Suppressor macrophage treated with lipopolysaccharide for 1 hour (primary cell): ENCODE measurements at regions not wholly inside any gene's neighbourhood (a gene's known extent, or its start where the extent isn't known, plus 50 kb on each side); places are given as distances from the start of the nearest gene placed in this dataset.

Experiments used
- DNase-seq, 3 donors: peaks; one replicate each; pipeline ENCODE4 v3.0.0-alpha.2; 2020 to 2022

GRCh38 chr4:18815081-18815778, 793.7 kb upstream of the LCORL start:
- DNase-seq = no peak

DNA sequence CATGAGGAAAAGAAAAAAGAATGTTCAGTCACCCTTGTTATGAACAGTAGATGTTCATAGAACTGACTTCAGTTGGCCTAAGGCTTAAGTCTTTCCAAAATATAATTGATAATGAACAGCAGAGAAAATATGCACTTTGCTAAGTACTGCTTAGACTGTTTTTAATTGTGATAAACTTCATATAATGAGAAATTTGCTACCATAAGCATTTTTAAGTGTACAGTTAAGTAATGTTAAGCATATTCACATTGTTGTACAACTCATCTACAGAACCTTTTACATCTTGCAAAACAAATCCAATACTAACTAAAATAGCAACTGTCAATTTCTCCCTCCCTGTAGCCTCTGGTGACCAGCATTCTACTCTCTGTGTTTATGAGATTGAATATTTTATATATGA, 792.2 kb upstream of the LCORL start:
- no peak for DNase-seq

DNA sequence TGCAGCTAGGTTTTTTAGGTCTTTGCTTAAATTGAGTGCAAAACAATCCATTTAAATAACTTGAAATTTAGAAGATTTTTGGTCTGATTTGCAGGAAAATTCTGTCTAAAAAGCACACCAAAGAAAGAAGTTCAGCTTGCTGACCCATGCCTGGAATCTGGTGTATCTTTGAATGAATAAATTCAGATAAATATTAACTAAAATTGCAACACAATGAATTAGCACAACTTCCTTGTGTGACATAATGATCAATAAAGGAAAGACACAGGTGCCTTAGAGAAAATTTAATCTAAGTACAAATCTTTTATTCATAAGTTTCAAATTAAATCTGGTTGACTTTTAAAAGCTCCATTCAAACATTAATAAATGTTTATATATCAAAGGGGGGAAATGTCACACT, 791.5 kb upstream of the LCORL start:
- no peak for DNase-seq

DNA sequence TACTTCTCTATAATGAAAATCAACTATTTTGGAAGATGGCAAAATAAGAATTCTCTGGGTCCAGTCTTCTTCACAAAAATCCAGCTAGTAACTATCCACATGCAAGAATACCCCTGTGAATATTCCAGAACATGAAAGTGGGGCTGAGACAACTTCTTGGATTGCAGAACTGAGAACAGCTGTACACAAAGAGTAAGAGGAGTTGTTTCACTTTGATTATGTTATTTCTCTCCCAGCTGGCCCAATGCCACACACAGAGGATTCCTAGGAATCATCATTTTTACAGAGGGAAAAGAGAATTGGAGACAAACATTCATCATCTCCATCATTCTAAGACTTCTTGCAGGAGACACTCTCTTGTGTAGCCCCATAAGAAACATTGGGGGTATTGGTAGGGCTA, 782.2 kb upstream of the LCORL start:
- DNase-seq = no peak

DNA sequence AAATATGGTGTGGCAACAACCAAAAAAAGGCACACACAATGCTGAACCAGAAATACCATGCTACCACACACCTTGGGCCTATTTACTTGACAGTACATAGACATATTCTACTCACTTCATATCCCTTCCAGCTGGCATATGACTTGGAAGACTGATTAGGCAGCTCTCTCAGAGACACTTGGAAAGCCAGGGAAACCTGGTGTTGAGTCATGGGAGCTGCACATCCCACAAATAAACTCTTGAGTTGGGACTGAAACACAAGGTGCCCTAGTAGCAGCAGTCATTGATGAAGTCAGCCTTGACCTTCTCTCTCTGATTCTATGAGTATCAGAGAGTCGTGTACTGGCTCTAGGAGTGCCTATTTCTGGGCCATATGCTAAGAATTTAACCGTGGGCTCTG, 776.6 kb upstream of the LCORL start:
- DNase-seq = no peak

DNA sequence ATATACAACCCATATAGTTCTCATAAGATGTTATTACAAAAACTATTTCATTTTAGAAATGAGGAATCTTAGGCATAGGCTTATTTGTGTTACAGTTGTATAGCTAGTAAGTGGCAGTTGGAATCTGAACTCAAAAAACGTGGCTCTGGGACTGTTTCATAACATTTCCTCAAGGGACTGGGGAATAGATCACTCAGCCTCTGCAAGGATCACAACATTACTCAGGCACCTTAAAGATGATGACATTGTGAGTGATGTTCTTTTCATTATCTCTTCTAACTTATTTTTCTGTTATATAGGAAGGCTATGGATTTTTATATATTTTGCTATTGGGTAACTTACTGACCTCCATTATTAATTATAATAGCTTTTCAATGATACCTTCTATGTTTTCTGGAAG, 774.2 kb upstream of the LCORL start:
- DNase-seq = no peak

- no peak for DNase-seq
Observed at GRCh38 chr4:18777190-18777930, 755.8 kb upstream of the LCORL start.

GRCh38 chr4:18767921-18768320, 746.4 kb upstream of the LCORL start:
- no peak for DNase-seq

- DNase-seq = no peak
Observed at GRCh38 chr4:18756671-18757070, 735.1 kb upstream of the LCORL start.

DNA sequence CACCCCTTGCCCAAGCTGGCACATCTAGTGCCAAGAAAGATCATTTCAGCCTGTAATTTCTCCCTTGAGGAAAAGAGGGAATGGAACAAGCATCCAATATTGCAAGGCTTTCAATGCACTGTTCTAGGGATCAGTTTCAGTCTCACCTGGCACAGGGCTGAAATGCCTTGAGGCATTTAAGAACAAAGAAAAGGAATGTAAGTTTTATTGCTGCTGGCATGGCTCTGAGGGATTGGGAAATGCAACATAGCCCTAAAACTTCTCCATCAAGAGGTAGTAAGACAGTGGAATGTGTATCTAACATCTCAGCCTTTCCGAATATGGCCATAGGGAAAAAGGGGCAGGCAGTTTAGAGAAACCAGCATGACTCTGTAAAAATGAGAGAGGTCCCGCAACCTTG, 732.6 kb upstream of the LCORL start:
- DNase-seq = no peak

DNA sequence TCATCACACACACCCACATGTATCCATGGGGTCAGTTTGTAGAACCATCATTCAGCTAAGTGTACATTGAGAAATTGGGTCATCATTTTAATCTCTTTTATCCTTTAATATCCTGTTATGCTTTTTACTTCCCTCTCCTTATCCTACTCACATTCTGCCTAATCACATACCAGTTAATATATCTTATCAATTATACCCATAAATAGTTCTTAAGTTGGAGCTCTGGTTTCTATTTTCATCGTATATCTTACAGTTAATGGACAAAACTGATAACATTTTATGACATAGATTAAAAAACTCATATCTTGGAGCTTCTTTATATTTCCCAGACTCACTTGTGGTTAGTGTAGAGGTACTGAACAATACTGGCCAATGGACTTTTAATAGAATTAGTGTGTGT, 729.5 kb upstream of the LCORL start:
- DNase-seq = no peak

DNA sequence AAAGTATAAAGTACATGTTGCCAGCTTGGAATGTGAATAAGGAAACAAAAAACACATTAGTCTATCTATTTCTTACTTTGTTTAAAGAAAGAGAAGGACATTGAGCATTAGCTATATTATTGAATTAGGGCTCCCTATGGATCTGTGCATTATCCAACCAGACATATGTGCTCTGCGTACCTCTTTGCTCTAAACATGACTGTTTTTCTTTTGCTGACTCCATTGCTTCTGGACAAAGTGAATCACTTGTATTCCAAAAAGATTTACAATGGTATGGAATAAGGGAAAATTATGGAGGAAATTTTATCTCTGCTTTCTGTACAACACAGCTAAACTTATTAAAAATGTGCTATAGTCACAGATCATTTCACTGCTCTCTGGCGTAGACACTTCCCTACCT, 727.8 kb upstream of the LCORL start:
- no peak for DNase-seq

DNA sequence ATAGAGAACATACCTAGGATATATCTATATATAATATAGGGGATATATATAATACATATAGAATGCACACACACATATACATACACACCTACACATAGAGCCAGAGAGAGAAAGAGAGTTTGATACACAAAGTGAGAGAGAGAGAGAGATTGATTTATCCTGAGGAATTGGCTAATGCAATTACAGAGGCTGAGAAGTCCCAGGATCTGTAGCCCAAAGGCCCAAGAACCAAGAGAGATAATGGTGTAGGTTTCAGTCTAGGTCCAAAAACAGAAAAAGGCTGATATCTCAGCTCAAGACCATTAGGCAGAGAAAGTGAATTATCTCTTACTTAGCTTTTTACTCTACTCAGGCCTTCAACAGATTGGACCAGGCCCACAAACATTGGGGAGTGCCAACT, 715.0 kb upstream of the LCORL start:
- no peak for DNase-seq

DNA sequence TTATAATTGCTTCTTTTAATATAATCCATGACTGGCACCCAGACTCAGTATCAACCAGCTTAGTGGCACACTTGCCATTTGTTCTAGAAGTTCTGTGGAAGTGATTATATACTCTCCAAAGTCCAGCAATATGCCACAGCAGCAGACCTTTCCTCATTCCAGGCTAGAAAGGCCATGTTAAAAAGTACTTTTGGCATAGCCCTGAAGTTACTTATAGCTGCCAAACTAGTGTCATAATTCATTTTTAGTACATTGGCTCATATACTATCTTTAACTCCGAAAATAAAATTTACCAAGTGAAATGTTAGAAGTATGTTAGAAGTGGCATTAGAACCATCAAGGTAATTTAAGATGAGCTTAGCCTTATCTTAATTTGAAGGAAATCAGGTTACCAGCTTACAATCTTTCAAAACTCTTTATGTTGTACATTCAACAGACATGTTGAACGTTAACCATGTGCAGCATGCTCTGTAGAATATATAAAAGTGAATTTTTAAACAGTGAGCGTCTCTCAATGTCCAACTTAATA, 714.2 kb upstream of the LCORL start:
- no peak for DNase-seq

GRCh38 chr4:18734405-18734804, 712.9 kb upstream of the LCORL start:
- DNase-seq = no peak

DNA sequence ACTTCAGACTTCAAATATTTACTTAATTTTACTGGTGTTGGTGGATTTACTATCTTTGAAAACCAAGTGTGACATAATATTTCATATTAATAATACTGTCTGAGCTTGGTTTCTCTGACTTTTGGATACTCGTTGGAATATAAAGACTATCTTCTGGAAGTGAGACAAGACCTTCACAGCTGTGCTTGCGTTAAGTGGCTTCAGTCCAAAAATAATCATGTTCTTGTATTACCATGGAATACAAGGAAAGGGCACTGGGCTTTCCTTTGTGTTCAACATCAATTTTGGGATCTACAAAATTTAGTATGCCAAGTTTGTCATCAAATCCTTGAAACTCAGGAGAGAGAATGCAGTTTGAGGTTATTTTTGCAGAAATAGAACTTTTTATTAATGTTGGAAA, 712.4 kb upstream of the LCORL start:
- no peak for DNase-seq

GRCh38 chr4:18722748-18723191, 701.2 kb upstream of the LCORL start:
- no peak for DNase-seq

DNA sequence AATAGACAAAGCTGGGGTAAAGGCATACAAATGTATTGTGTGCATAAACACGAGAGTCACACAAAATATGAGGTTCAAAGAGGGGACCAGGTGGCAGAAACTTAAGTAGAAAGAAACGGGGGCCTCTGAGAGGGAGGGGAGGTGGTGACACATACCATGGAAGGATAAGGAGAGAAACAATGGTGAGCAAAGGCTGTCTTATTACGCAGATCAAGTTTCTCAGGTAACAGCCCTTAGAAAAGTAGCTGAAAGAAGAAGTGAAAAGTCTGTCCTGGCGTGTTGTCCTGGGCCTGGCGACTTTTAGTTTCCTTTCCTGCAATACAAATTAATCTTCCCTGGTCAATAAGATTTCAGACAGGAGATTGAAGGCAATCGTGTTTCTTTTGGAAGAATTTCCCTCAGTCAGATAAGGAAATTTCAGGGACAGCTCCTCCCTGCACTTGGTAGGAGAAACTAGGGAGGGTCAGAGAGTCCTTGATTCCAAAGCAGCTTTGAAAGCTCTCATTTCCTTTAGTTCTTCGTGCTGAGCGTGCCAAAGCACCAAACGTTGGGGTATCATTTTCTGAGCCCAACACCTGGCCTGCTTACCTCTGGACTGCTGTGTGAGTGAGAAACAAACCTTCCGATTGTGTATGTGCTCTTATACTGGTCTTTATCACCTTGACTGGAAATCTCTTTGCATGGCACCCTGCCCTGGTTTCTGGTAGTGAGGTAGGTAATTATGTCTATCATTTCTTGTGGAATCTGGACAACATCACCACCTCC, 676.7 kb upstream of the LCORL start:
- DNase-seq = no peak

DNA sequence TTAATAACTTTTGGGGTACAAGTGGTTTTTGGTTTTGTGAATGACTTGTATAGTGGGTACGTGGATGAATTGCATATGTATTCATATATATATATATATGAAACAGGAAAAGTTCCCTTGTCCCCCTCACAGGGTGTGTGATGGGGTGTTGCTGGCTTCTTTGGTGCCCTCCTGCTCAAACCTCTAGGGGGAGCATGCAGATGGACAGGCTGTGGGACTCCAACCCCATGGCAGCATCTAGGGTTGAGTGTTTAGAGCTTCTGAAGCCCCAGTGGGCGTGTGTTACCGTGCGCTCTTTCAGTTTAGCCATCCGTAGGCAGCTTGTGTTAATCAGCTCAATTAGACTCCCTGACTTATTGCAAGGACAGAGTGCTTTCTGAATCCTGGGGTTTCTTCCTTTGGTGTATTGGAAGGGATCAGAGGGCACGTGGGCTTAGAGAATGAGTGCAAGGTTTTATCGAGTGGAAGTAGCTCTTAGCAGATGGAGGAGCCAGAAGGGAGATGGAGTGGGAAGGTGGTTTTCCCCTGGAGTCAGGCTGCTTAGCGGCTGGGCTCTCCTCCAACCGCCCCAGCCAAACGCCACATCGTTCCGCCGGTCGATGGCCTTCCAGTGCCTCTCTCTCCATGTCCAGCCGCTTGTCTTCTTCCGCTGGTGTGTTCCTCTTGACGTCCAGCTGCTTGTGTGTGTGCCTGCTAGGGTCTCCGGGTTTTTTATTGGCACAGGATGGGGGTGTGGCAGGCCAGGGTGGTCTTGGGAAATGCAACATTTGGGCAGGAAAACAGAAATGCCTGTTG, 674.4 kb upstream of the LCORL start:
- DNase-seq = no peak

- DNase-seq = no peak
Observed at GRCh38 chr4:18691431-18692200, 670.1 kb upstream of the LCORL start.

GRCh38 chr4:18690291-18690955, 668.9 kb upstream of the LCORL start:
- no peak for DNase-seq
